ENCODE measurements at regions not wholly inside any gene's neighbourhood (a gene's known extent, or its start where the extent isn't known, plus 50 kb on each side); places are given as distances from the start of the nearest gene placed in this dataset.
"Not testable (repeated sequence)": the region's sequence is repeated elsewhere in the genome, so short reads cannot be mapped to it uniquely, and the experiment has no call there.

DNA sequence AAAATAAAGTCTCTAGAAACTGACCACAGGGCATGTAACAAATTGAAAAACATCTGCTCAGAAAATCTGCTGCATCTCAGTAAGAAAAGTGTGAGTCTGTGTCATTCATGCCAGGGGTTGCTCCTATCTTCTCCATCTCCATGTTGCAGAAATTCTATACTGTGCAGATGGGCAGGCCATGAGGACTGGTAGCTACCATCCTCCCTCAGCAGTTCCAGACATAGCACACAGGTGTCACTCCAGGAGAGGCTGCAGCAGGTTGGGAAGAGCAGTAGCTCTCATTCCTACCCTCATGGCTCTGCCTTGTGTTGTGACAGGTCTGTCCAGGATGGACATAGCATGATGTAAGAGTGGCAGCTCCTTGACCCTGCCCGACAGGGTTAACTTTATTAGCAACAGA, 173.4 kb downstream of the NDUFS4 start:
- TF ChIP-seq, protein P1, sequence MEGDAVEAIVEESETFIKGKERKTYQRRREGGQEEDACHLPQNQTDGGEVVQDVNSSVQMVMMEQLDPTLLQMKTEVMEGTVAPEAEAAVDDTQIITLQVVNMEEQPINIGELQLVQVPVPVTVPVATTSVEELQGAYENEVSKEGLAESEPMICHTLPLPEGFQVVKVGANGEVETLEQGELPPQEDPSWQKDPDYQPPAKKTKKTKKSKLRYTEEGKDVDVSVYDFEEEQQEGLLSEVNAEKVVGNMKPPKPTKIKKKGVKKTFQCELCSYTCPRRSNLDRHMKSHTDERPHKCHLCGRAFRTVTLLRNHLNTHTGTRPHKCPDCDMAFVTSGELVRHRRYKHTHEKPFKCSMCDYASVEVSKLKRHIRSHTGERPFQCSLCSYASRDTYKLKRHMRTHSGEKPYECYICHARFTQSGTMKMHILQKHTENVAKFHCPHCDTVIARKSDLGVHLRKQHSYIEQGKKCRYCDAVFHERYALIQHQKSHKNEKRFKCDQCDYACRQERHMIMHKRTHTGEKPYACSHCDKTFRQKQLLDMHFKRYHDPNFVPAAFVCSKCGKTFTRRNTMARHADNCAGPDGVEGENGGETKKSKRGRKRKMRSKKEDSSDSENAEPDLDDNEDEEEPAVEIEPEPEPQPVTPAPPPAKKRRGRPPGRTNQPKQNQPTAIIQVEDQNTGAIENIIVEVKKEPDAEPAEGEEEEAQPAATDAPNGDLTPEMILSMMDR (IDR thresholded peaks at IDR 0.05; ENCODE audit: control insufficient read depth, extremely low read depth, insufficient read depth), result peak; percentile 38
- no peak for DNase-seq (ENCODE audit: low read depth)
- no peak overlapping the region for H3K4me3 ChIP-seq (ENCODE audit: low read depth, low read length)

DNA sequence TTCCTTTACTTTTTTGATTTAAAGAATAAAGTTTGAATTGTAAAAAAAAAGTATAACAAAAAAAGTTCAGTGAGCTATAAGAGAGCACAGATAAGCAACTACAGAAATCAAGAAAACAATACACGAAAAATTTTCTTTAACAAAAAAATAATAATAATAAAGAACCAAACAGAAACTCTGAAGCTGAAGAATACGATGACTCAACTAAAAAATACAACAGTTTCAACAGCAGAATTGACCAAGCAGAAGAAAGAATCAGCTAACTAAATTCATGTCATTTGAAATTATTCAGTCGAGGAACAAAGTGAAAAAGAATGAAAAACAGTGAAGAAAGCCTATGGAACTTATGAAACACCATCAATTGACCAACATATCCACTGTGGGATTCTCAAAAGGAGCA, 177.7 kb downstream of the NDUFS4 start:
- TF ChIP-seq, protein P1 (IDR thresholded peaks at IDR 0.05; ENCODE audit: control insufficient read depth, extremely low read depth, insufficient read depth), result no peak
- DNase-seq (ENCODE audit: low read depth), result no peak

DNA sequence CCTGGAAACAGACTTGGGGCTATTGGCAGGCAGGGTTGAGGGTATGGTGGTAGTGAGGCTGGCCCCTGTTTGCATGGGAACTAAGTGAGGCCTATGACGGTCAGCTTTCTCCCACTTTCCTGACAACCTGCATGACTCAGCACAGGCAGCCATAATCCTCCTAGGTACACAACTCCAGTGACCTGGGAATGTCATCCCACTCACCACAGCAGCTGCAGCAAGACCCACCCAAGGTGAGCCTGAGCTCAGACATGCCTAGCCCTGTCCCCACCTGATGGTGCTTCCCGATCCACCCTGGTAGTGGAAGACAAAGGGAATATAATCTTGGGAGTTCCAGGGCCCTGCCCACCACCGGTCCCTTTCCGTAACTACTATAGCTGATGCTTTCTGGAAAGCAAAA, 178.7 kb downstream of the NDUFS4 start:
- no peak overlapping the region for H3K4me3 ChIP-seq (ENCODE audit: low read depth, low read length)
- no peak for DNase-seq (ENCODE audit: low read depth)

More for the DNA sequence above, 177.7 kb downstream of the NDUFS4 start:
- no peak overlapping the region for H3K4me3 ChIP-seq (ENCODE audit: low read depth, low read length)

DNA sequence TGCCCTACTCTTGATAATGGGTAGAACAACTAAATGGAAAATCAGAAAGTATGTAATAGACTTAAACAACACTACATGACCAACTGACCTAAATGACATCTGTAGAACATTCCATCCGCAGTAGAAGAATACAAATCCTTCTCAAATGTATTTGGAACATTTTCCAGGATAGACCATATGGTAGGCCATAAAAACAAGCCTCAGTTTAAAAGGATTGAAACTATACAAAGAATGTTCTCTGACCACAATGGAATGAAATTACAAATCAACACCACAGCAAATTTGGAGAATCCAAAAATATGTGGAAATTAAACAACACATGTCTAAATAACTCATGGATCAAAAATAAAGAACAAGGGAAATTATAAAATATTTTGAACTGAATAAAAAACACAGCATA, 189.2 kb downstream of the NDUFS4 start:
- no peak overlapping the region for H3K4me3 ChIP-seq (ENCODE audit: low read depth, low read length)
- TF ChIP-seq, protein P1 (IDR thresholded peaks at IDR 0.05; ENCODE audit: control insufficient read depth, extremely low read depth, insufficient read depth), result no peak
- DNase-seq (ENCODE audit: low read depth), result no peak

More for the DNA sequence above, 178.7 kb downstream of the NDUFS4 start:
- TF ChIP-seq, protein P1 (IDR thresholded peaks at IDR 0.05; ENCODE audit: control insufficient read depth, extremely low read depth, insufficient read depth), result no peak

DNA sequence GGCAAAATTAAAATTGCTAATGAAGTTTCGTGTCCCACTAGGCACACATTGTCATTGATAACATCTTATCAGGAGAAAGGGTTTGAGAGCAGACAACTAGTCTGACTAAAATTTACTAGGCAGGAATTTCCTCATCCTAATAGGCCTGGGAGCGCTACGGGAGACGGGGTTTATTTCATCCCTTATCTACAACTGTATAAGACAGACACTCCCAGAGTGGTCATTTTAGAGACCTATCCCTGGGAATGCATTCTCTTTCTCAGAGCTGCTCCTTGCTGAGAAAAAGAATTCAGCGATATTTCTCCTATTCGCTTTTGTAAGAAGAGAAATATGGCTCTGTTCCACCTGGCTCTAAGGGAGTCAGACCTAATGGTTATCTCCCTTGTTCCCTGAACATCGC, 191.8 kb downstream of the NDUFS4 start:
- not testable (repeated sequence) for H3K4me3 ChIP-seq (ENCODE audit: low read depth, low read length); DNase-seq (ENCODE audit: low read depth)

DNA sequence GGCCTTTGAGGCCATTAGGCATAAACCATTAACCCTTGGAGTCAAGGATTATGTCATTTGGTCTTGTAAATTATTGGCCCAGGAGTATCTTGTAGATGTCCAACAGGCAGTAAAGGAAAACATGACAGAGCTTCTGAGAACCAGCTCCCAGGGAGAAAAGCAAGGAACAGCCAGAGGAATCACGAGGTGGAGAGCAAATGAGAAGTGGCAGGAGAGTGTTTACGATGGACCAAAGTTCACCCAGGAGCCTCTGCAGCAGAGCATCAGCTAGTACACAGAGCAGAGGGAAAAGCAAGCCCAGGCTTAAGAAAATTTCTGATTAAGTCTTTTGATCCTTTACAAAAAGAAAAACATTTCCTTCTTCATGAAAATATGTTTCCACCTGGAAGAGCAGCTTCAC, 206.2 kb downstream of the NDUFS4 start:
- TF ChIP-seq, protein P1 (IDR thresholded peaks at IDR 0.05; ENCODE audit: control insufficient read depth, extremely low read depth, insufficient read depth), result no peak
- no peak for DNase-seq (ENCODE audit: low read depth)
- H3K4me3 ChIP-seq (ENCODE audit: low read depth, low read length), result no peak overlapping the region

DNA sequence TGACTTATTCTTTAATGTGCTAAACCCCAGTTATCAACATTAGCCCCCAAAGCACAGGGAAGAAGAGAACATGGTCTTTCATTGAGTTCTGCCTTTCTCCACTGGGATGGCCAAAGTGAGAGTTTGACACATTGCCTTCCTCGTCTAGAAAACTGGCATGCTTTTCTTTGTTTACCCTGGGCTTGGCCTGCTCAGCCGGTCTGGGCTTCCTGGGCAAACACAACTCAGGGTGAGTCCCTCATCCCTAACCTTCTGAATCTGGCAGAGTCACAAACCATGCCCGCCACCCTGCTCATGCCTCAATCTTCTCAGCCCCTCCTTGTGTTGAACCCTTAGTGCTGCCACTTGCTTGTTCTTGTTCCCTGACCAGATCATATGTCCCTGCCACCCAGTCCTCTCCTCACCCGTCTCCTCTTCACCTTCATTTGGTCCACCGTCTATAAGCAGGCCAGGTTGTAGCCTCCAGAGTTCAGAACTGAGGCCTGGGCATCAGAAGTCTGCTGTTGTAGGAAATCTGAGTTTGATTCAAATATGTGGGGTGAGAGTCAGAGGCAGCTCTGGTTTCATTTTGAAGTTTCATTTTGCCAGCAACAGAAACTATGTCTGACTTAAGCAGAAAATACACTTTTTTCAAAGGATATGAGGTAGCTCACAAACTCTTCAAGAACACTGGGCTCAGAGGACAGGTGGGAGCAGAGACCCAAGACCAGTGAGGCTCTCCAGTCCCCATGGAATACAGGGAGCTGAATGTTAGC, 217.6 kb downstream of the NDUFS4 start:
- H3K4me3 ChIP-seq (ENCODE audit: low read depth, low read length), result no peak overlapping the region
- no peak for DNase-seq (ENCODE audit: low read depth)
- TF ChIP-seq, protein P1 (IDR thresholded peaks at IDR 0.05; ENCODE audit: control insufficient read depth, extremely low read depth, insufficient read depth), result no peak

All from LNCaP clone FGC (cell line).